ENCODE measurements at regions not wholly inside any gene's neighbourhood (a gene's known extent, or its start where the extent isn't known, plus 50 kb on each side); places are given as distances from the start of the nearest gene placed in this dataset.

- no peak for TF ChIP-seq EZH2 (IDR thresholded peaks at IDR 0.05; ENCODE audit: borderline replicate concordance, low read length)
- no peak for TF ChIP-seq CTCF (conservative IDR thresholded peaks at IDR 0.05 in 1 of 2, IDR thresholded peaks at IDR 0.05 in 1 of 2; ENCODE audit: extremely low read depth in 1 of 2, insufficient read depth in 1 of 2, low read depth in 1 of 2, low read length in 2 of 2)
Observed at GRCh38 chr14:81841346-81841745, 307.7 kb upstream of the SEL1L start.

All from mammary epithelial cell (primary cell).